Putamen (tissue), 1 donor: ENCODE measurements at regions not wholly inside any gene's neighbourhood (a gene's known extent, or its start where the extent isn't known, plus 50 kb on each side); places are given as distances from the start of the nearest gene placed in this dataset.
A peak's percentile ranks its signal among the peaks of the same experiment; 100 is the strongest.

ENCODE experiments used
- DNase-seq: peaks from one replicate; pipeline ENCODE4 v3.0.0-alpha.2; 2016; ENCODE audit warnings: low spot score

DNA sequence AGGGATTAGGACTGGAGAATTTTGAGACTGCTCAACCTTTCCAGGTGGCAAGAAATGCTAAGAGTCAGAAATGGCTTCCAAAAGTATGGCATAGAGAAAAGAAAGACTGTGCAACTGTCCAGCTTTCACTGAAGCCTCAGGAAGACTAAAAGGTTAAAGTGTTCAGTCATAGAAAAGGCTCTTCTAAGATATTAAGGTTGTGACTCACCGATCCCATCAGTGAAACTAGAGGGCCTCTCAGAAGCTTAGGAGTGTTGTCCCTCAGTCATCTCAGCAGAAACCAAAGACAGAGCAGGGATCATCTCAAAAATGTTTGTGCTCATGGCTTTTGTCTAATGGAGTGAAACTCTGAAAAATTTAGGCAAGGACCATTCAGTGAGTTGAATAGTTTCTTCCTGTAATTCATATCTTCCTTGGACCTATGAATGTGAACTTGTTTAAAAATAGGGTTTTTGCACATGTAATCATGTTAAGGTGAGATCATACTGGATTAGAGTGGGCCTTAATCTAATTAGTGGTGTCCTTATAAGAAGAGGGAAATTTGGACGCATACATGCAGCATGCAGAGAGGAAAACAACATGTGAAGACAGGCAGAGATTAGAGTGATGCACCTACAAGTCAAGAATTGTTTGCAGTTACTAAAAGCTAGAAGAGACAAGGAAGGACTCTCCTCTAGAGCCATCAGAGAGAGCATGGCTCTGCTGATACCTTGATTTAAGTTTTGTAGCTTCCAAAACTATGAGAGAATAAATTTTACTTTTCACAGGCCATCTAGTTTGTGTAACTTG, 71.3 kb downstream of the RPE65 start:
- no peak for DNase-seq

DNA sequence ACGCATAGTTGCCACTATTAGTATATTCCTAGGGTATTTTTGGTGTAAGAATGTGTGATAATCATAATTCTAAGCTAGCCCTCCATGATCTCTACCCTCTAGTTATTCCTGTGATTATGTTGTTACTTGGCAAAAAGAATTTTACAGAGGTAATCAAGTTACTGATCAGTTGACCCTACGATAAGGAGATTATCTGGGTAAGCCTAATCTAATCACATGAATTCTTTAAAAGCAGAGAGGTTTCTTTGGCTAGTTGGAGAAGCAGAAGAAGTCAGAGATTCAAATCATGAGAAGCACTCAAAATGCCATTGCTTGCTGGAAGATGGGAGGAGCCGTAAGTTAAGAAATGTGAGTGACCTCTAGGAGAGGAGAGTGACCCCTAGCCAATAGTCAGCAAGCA, 72.7 kb downstream of the RPE65 start:
- no peak for DNase-seq

DNA sequence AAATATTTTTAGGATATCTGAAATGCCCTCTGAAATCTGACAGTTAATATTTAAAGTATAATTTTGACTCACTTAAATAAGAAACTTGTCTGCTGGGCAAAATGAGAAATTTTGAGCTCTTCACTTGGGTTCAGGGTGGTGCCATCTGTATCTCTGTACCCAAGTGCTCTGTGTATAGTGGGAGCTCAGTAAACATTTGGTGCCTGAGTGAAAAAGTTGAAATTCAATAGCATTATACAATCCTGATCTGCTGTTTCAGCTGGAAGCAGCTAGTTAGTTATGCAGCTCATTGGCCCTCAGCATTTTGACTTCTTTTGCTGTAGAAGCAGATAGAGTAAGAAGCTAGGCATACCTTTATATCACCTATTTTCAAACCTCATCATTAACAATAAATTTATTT, 73.3 kb downstream of the RPE65 start:
- DNase-seq, result no peak

DNA sequence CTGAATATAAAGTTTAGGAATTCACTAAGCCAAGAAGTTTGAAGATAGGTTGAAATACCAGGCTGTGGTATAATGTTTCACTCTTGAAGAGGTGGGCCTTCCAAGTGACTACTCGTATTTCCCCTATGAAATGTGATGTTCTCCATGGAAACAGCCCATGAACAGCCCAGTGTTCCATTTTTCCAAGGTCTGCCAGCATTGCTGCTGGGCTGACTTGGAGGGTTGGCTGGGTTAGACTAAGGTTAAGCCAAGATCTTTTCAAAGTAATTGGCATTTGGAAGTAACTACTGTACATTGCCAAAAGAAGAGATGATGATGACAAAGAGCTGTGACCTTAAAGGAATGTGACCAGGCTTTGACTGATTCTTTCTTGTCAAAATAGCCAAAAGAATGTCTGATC, 73.8 kb downstream of the RPE65 start:
- DNase-seq, result peak; percentile 6

DNA sequence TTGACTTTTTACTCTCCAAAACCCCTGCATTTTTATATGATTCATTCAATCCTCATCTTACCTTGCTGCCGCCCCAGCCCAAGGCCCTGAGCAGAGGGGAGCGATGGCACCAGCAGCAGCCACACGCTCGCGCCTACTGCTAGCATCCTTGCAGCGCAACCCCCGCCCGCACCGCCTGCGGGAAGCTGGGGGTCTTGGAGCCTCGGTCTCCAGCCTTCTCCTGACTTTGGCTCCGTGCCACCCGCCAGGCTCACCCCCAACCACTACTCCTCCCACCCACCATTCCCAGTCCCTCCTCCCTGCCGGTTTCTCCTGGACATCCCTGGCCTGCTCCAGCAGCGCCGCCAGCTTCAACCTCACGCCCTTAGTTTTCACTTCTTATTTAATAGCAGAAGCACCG, 76.6 kb downstream of the RPE65 start:
- DNase-seq, result no peak

DNA sequence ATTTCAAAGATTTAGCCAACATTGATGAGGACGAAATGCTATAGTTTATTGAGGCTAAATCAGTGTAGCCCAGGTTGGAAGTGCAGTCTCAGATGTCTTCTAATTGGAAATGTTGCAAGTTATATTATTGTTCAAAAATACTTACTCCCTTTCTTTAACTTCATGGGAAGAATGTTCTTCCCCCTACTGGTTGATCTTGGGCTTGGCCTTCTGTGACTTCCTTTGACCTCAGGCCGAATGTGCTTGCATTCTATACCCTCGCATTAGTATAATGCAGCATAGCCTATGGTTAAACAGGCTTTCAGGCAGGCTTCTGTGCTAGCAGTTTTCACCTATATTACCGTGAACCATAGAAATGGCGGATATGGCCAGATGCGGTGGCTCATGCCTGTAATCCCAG, 77.3 kb downstream of the RPE65 start:
- DNase-seq, result no peak

DNA sequence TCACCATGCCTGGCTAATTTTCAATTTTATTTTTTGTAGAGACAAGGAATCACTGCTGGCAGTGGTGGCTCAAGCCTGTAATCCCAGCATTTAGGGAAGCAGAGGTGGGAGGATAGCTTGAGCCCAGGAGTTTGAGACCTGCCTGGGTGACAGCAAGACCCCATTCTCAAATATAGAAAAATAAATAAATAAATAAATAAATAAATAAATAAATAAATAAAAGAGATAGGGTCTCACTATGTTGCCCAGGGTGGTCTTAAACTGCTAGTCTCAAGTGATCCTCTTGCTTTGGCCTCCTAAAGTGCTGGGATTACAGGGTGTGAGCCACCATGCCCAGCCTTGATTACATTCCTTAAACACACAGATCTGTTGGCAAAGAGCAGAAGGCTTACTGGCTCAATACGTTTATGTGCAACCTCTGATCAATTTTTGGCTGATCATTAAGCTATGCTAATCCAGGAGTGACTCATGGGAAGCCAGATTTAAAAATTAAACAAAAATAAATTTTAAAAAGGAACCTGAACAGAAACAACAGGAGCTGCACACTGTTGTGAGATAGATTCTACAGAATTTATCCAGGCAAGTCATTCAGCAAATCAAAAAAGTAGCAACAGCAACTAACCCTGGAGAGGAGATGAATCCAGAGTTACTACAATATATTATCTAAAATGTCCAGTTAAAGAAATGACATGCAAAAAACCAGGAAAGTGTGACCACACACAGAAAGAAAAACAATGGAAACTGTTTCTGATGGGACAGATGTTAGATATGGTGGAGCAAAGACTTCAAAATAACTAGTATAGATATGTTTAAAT, 79.4 kb downstream of the RPE65 start:
- DNase-seq, result no peak

DNA sequence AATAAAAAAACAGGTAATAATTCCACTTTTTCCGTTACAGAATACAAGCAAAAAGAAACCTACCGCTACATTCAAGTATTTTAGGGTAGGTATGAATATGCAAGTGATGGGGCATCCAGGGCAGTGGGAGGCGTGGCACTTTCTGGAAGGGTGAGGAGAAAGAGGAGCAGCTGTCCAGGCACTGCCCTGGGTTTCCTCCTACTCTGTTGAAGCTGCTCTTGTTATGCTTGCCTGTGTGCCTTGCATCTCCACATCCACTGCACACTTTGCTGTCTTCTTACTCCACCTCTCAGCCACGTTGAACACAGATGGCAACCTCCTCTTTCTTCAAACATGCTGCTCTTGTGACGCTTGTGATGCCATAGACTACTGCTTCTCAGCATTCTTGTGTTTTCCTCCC, 83.2 kb downstream of the RPE65 start:
- no peak for DNase-seq

DNA sequence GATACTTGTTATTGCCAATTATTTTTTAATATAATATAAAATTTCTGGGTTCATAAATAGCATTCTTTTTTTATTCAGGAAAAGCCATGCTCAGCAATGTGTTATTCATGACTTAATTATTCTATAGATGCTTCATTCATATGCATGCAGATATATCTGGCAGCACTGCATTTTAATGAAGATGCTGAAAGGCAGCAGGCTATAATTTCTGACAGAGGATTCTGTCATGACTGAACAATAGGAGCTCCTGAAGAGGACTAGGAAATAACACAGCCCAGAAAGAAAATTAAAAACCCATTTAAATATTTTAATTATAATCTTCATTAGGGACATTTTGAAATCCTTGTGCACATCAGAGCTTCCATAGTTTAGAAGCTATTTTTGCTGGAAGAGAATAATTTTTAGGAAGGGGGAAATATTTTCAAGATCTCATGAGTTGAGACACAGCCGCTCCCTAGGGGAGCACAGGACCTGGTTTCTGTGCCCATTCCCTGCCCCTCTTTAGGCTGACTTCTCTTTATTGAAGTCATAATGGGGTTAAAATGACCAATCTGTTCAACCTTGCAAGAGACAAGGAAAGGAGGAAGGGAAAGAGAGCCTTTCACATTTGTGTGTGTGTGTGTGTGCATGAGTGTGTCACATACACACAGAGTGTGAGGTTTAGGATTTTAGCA, 83.9 kb downstream of the RPE65 start:
- no peak for DNase-seq

DNA sequence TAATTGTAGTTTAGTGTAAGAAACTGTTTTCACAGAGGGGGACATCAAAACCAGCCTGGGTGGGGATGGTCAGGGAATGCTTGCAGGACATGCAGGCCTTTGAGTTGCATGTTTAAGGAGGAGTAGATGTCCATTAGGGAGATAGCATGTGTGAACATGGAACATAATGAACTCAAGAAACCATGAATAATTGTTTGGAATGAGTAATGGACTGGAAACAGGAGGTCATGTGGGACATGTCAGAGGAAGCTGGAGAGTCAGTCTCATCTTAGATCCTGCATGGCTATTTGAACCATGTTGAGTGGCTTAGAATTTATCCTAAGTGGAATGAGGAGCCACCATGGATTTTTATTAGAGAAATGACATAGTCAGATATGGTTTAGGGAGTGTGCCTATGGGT, 86.4 kb downstream of the RPE65 start:
- no peak for DNase-seq

DNA sequence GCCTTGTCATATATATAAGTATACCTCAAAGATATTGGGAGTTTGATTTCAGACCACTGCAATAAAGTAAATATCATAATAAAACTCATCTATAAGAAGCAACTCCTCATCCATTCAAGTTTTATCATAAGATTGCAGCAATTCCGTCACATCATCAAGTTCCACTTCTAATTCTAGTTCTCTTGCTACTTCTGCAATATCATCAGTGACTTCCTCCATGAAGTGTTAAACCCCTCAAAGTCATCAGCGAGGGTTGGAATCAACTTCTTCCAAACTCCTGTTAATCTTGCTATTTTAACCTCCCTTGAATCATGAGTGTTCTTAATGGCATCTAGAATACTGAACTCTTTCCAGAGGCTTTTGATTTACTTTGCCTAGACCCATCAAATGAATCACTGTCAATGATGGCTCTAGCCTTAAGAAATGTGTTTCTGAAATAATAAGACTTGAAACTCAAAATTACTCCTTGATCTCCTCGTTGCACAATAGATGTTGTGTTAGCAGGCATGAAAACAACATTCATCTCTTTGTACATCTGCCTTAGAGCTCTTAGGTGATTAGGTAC, 88.3 kb downstream of the RPE65 start:
- DNase-seq, result no peak

DNA sequence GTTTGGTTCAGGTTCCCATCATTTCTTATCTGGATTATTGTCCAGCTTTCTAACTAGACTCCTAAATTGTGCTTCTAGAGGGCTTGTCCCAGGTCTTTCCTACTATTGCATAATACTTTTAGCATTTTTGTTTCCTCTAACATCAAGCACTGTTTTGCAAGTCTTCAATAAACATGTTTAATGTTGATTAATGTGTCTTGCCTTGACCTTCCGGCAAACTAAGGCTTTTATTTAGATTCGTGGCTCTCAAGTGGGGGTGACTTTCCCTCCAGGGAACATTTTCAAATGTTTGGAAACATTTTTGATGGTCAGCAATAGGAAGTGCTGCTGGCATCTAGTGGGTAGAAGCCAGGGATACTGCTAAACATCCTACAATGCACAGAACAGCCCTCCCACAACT, 90.7 kb downstream of the RPE65 start:
- DNase-seq, result no peak

DNA sequence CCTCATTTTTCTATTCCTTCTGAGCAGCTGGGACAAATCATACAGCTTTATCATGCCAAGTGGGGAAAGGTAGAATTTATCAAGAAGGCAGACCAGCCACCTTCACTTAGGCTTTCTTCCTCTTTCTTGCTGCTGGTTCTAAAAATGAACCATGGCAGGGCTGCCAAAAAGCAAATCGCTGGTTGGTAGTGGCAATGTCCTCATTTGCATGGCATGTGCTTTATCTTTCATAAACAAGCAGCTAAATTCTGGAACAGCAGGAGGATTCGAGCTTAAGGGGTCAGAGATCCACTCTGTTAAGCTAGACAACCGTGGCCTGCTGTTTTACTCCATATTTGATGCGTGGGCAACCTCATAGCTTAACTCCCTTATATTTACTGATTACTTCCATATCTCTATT, 91.3 kb downstream of the RPE65 start:
- no peak for DNase-seq

DNA sequence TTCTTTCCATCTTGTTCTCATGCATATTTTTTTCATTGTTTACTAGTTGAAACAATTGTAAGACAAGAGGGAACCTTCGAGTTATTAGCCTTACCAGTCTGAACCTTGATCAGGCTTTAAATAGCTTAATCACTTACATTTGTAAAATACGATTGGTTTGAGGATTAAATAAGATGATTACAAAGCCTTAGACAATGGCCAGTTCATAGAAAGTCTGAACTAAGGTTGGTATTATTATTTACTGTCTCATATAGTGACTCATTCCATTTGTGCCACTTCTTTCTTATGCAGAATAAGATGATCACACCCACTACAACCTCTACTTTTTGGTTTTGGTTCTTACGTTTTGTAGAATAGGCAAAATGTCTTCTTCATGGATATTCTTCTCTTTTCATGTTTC, 94.1 kb downstream of the RPE65 start:
- no peak for DNase-seq

DNA sequence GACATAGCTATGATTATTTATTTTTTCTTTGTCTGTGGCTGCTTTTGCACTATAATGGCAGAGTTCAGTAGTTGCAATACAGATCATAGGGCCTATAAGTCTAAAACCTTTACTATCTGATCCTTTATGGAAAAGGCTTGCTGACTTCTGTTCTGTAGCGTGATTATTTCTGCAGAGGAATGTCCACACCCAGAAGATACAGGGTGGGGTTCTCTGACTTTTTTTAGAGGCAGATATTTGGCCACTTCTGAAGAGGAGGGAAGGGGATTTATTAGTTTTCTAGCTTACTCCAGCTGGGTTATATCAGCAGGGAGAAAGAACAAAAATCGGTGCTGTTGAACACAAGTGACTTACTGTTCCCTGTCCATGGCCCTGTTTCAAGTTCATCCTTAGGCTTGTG, 97.6 kb downstream of the RPE65 start:
- no peak for DNase-seq

DNA sequence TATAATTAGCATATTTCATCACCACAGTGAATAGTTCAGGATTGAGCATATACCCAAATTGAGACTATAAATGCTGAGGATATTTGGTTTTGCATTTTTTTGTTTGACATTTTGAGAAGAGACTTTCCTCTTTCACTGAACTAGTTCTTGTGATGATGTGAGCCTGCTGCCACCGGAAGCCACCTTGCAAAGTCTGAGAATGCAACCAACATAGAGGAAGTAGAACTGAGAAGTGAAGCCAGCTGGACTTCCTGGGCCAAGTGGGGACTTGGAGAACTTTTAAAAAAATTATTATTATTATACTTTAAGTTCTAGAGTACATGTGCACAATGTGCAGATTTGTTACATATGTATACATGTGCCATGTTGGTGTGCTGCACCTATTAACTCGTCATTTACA, 102.3 kb downstream of the RPE65 start:
- DNase-seq, result peak; percentile 25

DNA sequence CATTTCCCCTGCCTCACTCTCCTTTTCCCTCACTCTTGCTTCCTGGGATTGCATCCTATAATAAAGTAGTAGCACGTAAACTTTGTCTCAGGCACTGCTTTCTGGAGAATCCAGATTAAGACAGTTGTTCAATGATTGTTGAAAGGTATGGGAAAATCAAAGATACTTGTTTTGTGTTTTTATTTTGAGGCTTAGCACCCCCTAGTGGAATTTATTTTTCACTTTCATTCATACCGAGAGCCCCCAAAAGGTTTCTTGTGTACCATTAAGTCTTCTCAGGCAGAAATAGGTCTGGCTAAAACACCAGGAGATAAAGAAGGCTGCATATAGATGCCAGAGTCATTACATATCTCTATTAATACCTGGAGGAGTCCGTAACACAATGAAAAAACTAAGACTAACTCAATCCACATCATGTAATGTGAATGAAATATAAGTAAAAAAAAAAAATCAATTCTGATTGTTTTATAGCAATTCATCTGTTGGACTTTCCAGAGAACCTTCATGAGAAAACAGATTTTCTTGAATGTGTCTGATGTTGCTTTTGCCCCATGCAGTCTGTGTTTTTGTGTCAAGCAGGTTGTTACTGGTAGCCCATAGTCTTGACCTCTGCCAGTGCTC, 103.5 kb downstream of the RPE65 start:
- DNase-seq, result no peak

DNA sequence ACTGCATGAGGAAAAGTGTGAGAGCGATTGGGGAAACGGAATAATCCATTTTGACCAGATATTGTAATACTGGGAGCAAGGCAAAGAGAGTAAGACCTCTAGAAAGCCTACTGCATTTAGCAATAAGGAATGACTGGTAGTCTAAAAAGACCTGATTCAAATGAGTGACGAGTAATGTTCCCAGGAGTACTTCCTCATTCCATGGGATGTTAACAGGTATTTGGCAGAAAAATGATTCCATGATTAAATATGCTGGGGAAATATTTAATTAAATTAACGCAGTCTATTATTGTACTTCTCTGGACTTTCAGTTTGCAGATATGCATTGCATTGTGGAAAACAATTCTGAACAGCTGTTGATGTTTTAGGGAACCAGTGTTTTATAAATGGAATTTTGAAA, 105.5 kb downstream of the RPE65 start:
- no peak for DNase-seq

DNA sequence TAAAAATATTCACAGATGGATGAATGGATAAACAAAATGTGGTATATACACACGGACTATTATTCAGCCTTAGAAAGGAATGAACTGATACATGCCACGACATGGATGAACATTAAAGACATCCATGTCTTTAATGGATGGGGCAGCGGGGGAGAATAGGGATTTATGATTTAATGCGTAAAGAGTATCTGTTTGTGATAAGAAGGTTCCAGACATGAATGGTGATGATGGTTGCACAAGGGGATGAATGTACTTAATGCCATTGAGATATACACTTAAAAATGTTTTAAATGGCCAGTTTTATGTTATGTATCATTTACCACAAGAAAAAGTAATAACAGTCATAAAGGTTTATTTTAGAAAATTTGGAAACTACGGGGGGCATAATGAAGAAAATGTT, 108.6 kb upstream of the WLS start:
- DNase-seq, result no peak

DNA sequence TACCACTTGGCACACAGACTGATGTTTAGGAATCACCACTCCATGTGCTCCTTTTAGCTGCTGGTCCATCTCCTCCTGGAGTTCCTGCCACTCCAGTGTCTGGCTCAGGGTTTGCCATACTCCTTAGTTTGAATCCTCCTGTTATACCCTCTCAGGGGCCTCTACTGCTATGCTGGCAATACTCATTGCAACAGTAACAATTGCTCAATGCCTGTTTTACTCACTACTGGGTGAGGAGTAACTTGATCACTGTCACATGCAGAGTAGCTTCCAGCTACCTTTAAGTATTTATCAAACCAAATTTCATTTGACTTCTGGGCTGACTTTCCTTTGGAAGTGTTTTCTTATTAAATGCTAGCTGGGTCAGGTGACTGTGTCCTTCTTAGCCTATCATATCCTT, 107.2 kb upstream of the WLS start:
- no peak for DNase-seq

DNA sequence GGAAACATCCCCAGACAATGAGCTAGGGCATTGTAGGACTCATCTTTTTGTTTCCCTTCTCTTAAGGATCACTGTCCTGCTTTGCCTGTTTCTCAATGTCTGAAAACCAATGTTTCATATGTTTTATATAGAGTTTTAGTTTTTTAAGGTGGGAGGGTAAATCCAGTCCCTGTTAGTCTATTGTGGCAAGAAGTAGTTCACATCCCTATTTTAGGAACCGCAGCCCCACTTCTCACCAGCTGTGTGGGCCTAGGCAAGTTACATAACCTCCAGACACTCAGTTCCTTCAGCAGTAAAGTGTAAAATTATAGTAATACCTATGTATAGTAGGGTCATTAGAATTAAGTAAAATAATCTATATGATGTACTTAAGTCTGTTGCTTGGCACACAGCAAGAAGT, 105.8 kb upstream of the WLS start:
- DNase-seq, result peak; percentile 56

DNA sequence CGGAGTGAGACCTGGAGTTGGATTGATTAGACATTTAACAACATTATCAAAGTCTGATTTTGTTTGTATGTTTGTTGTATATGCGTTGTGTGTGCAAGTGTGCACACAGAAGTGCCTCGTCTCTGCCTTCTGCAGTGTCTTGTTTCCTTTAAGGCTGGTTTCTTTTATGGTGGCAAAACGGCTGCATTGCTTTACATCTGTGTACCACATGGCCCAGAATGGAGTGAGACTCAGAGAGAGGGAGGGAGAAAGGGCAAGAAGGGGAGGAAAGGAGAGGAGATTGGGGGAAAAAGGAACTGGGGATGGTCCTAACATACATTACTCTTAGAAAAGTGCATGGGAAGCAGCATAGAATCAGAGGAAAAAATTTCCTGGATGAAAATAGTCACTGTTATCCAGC, 99.7 kb upstream of the WLS start:
- DNase-seq, result no peak
